ENCODE measurements at regions not wholly inside any gene's neighbourhood (a gene's known extent, or its start where the extent isn't known, plus 50 kb on each side); places are given as distances from the start of the nearest gene placed in this dataset.
"Not testable (repeated sequence)": the region's sequence is repeated elsewhere in the genome, so short reads cannot be mapped to it uniquely, and the experiment has no call there.

DNA sequence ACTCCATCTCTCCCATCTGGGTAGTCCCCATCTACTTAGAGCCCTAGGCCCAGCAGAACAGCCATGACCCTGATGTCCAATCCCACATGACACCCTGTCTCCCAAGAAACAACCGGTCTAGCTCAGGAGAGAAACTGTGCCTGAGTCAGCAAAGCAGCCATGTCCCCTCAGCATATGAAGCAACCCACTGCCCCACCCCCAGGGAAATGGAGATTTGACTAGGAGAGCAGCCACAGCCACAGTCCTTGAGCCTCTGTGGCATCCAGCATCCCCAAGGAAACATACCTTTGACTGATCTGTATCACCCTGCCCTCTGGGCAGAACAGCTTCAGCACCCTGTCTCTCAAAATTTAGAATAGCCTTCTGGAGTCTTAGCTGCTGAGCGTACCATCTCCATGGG, 641.9 kb upstream of the FBXO33 start:
- DNase-seq, result no peak

- no peak for DNase-seq
Observed at GRCh38 chr14:40072175-40072574, 639.9 kb upstream of the FBXO33 start.

- no peak for DNase-seq
Observed at GRCh38 chr14:40058901-40059897, 627.0 kb upstream of the FBXO33 start.

DNA sequence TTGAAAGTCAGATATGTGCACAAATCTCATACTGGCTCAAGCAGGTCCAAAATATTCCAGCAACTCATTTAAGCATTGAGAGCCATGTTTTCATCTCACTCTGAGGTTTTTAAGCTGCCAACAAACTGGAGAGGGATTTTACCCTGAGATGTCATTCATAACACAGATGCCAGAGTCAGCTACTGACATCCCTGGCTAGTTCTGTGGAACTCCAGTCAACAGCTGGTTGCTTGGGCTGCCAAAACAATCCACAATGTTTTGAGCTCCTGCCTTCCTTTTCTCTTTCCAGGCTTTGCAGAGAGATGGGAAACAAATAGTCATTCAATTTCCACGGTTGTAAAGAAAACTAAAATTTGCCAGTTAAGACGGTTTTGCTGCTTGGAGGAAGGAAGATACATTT, 621.2 kb upstream of the FBXO33 start:
- DNase-seq, result no peak

- DNase-seq, result no peak
Observed at GRCh38 chr14:40028991-40029390, 596.8 kb upstream of the FBXO33 start.

GRCh38 chr14:40025101-40025500, 592.9 kb upstream of the FBXO33 start:
- DNase-seq, result no peak

DNA sequence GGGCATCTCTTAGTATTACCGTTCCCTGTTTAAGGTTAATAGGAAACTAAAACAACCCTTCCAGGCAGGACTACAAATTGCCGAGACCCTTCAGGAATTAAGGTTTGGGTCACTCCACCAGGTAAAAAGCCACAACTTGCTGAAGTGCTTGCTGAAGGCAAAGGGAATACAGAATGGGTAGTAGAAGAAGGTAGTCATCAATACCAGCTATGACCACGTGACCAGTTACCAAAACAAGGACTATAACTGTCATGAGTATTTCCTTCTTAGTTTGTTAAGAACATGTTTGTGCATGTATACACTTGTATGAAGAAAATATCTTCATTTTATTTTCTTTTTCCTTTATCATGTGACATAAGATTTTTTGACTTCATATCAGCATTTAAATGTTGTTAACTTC, 578.7 kb upstream of the FBXO33 start:
- no peak for DNase-seq

DNA sequence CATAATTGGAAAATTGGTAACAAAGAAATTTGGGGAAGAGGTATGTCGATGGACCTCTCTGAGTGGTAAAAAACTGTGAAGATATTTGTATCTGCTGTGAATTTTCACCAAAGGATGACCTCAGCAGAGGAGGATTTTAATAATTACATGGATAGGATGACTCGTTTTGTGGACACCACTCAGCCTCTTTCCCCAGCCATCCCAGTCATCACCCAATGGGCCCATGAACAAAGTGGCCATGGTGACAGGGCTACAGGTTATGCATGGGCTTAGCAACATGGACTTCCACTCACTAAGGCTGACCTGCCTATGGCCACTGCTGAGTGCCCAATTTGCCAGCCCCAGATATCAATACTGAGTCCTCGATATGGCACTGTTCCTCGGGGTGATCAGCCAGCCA, 577.5 kb upstream of the FBXO33 start:
- DNase-seq, result no peak

DNA sequence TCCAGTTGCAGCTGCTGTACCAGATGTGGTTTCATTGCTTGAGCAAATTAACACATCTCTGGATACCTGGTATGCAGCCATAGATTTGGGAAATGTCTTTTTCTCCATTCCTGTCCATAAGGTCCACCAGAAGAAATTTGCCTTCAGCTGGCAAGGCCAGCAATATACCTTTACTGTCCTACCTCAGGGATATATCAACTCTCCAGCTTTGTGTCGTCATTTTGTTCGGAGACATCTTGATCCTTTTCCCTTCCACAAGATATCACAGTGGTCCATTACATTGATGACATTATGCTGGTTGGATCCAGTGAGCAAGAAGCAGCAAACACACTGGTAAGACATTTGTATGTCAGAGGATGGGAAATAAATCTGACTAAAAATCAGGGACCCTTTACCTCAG, 576.1 kb upstream of the FBXO33 start:
- not testable (repeated sequence) for DNase-seq

DNA sequence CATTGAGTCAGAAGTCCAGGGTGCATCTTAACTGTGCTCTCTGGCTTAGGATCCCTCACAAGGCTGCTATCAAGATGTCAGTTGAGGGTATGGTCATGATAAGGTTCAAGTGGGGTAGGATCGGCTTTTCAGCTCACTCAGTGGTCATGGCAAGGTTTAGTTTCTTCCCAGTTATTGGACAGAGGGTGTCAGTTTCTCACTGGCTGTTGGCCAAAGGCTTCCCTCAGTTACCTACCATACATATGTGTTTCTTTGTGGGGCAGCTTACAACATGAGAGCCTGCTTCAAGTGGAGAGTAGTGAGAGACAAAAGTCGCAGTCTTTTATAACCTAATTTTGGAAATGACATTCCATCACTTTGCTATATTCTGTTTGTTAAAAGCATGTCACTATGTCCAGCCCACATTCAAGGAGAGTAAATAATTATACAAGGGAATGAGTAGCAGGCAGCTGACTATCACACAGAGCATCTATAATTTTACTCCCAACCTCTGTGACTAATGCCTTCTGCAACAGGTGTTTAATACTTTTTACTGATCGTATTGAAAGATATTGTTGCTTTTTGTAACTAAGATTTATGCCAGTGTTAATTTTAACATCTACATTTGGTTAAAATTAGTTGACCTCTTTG, 572.8 kb upstream of the FBXO33 start:
- DNase-seq, result no peak

DNA sequence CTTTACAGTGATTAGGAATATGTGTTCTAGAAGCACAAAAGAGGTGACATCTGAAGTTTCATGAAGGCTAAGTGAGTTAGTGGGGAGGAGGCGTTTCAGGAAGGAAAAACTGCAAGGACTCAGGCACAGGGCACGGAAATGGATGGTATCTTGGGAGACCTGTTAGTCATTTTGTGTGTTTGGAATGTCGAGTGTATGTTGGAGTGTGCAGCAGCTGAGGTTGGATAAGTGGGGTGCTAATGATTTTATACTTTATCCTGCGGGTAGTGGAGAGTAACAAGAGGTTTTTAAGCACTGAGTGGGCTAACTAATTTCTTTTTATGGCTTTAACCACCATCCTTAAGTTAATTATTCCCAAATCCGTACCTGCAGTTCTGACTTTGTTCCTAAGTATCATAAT, 571.5 kb upstream of the FBXO33 start:
- no peak for DNase-seq

GRCh38 chr14:39998854-39999253, 566.6 kb upstream of the FBXO33 start:
- DNase-seq, result no peak

- DNase-seq, result no peak
Observed at GRCh38 chr14:39998114-39998513, 565.9 kb upstream of the FBXO33 start.

DNA sequence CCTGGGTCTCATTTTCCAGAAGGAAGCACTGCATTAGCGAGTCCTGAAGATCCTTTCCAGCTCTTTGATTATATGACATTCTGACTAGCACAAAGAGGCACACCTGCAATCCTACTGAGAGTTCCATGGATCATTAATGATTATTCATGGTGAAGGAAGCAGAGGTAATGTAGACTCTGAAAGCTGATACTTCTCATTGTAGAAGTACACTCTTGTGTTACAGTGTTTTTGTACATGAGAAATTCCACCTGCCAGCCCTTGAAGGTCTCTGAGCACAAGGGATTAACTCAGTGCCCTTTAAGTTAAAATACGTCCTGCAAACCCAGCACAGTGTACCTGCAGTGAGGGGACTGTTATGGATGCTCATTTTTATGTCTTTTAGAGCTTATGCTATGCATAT, 558.8 kb upstream of the FBXO33 start:
- DNase-seq, result no peak

DNA sequence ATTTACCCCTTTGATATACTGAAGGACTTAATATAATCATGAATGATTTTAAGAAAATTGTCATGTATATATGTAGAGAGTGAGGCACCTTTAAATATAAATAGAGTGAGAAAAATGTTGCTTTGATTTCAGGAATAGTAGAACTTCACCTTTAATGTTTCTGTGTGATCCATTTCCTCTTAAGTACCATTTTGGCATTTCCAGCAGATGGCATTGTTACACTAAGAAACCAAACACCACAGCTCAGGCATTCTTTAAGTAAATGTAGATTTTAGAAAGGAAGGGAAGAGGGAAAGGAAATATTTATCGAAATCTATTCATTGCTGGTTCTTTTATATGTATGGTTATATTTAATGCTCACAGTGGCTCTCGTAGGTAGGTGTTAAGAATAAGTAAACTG, 556.7 kb upstream of the FBXO33 start:
- no peak for DNase-seq

DNA sequence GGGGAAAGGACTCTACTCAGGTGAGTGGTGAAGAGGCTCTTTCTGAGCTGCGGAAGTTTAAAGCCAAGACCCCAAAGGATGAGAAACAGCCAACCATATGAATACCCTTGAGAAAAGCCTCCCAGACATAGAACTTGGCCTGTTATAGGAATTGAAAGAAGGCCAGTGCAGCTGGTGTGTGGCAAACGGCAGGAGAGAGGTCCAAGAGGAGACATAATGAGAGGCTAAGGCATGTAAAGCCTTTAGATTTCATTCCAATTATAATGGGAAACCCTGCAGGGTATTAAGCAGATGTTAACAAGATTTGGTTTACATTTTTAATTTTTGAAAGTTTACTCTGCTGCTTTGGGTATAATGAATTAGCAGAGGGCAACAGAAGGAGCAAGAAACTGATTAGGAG, 552.1 kb upstream of the FBXO33 start:
- no peak for DNase-seq

DNA sequence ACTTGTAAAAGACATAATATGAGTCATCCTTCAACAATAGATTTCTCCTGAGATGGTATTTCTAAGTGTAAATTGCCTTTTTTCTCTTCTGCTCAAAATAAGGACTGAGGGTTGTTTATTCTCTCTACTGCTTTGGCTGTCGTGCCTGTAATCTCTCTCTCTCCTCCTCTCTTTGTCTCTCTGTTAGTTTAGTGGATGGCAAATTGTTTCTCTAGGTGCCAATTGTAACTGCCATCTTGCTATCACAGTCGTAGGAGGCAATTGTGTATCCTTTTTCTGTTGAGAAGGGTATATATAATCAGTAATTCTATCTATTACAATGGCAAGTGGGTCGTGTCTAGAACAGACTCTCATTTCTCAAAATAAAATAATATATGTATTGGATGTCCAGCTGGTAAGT, 545.0 kb upstream of the FBXO33 start:
- no peak for DNase-seq

- no peak for DNase-seq
Observed at GRCh38 chr14:39974036-39974435, 541.8 kb upstream of the FBXO33 start.

- DNase-seq, result no peak
Observed at GRCh38 chr14:39972704-39973103, 540.5 kb upstream of the FBXO33 start.

DNA sequence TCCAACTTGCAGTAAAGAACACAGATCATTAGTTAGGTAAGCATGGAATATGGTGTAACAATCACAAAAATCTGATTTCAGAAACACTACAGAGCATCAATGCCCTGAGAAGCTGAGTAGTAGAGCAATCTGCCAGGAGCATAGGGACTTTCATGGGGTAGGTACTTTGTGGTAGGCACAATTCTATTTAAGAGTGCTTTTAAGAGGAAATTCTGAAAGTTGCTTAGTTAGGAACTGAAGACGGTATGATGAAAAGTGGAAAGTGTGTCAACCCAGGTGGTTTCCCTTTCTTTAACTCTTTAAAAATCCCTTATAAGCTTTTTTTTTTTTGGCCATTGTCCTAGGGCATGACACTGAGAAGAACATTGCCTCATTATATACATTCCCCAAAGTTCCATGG, 535.7 kb upstream of the FBXO33 start:
- no peak for DNase-seq

GRCh38 chr14:39957987-39958386, 525.8 kb upstream of the FBXO33 start:
- DNase-seq, result no peak

- no peak for DNase-seq
Observed at GRCh38 chr14:39957290-39957689, 525.1 kb upstream of the FBXO33 start.

DNA sequence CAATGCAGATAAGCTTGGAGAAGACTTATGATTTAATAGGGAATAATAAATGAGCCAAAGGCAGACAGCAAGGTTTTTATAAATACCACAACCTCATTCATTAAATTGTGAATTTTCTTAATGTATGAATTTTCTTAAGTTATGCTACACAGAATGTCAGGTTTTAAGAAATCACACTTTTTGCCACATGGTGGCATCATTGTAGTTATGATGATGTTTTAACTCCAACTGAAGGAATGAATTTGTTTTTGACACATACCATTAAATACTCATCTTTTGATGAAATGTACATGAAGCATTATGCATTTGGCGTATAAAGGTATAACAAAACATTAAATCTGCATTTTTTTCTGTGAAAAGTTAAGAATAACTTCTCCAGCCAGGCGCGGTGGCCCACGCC, 524.1 kb upstream of the FBXO33 start:
- DNase-seq, result no peak

DNA sequence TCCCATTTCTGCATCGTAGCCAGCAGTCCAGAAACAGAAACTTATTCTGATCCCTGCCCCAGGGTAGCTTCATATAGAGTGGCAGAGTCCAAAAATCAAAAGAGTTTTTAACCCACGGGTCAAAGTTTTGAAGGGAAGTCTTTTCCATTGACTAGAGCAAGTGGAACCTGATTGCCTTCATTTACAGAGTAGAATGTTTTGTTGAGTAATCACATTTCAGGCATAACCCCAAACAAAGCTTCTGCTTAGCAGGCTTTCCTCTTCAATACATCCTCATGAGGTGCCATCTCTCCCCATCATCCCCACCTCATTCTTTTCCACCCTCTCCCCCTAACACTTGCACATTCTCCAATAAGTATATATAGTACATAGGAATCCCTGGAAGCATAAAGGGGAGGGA, 516.0 kb upstream of the FBXO33 start:
- no peak for DNase-seq
